ENCODE measurements at regions not wholly inside any gene's neighbourhood (a gene's known extent, or its start where the extent isn't known, plus 50 kb on each side); places are given as distances from the start of the nearest gene placed in this dataset.

DNA sequence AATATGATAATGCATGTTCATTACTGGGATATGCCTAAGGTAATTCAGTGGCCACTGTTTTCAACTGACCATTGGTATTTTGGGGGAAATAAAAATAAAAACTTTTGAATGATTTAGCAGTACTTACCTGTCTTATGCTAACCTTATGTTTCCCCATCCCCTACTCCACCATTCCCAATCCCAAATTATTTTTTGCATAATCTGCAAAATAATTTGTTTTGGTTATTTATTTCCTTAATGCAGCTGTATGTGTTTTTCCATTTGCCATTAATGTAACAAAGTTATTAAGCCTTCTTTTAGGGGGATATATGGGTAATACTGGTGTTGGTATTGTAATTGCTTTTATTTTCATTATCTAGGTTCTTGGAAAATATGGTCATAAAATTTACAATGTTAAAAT lies 213.9 kb upstream of the GULP1 start:
- Histone ChIP-seq H4K20me1 (replicated peaks; ENCODE audit: insufficient read depth) (no peaks in the 10 kb centered on the region), H3K9me2 (ENCODE audit: insufficient read depth) (peaks cover 7% of the 10 kb centered on the region; the same call in 1 of the 2 replicates), H3K4me2 (no peak overlapping the region), H3K27me3 (ENCODE audit: insufficient read depth) (no peaks in the 10 kb centered on the region), H3K4me1 (ENCODE audit: insufficient read depth) (no peaks in the 10 kb centered on the region), H3K36me3 (ENCODE audit: insufficient read depth) (no peaks in the 10 kb centered on the region), H2AFZ (no peak overlapping the region), H3K27ac (ENCODE audit: low read depth) (no peak overlapping the region), H3F3A (replicated peaks; ENCODE audit: low read depth) (no peaks in the 10 kb centered on the region), H3K4me3 (no peak overlapping the region), H3K79me2 (replicated peaks; ENCODE audit: insufficient read depth) (no peaks in the 10 kb centered on the region)
- peaks cover 12% of the 10 kb centered on the region; the same call in 1 of the 3 replicates for H3K9me3 Mint-ChIP-seq
- no peak for TF ChIP-seq CREB1 (CRISPR knock-in tag; IDR thresholded peaks at IDR 0.05; ENCODE audit: low read depth)
- no peak for TF ChIP-seq POLR2AphosphoS5 (IDR thresholded peaks at IDR 0.05; ENCODE audit: low read depth)
- no peak for TF ChIP-seq JUNB (IDR thresholded peaks at IDR 0.05; ENCODE audit: unreplicated experiment)
- TF ChIP-seq EZH2 (IDR thresholded peaks at IDR 0.05; ENCODE audit: low read depth, unreplicated experiment) = no peak
- TF ChIP-seq, protein P1, sequence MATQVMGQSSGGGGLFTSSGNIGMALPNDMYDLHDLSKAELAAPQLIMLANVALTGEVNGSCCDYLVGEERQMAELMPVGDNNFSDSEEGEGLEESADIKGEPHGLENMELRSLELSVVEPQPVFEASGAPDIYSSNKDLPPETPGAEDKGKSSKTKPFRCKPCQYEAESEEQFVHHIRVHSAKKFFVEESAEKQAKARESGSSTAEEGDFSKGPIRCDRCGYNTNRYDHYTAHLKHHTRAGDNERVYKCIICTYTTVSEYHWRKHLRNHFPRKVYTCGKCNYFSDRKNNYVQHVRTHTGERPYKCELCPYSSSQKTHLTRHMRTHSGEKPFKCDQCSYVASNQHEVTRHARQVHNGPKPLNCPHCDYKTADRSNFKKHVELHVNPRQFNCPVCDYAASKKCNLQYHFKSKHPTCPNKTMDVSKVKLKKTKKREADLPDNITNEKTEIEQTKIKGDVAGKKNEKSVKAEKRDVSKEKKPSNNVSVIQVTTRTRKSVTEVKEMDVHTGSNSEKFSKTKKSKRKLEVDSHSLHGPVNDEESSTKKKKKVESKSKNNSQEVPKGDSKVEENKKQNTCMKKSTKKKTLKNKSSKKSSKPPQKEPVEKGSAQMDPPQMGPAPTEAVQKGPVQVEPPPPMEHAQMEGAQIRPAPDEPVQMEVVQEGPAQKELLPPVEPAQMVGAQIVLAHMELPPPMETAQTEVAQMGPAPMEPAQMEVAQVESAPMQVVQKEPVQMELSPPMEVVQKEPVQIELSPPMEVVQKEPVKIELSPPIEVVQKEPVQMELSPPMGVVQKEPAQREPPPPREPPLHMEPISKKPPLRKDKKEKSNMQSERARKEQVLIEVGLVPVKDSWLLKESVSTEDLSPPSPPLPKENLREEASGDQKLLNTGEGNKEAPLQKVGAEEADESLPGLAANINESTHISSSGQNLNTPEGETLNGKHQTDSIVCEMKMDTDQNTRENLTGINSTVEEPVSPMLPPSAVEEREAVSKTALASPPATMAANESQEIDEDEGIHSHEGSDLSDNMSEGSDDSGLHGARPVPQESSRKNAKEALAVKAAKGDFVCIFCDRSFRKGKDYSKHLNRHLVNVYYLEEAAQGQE (IDR thresholded peaks at IDR 0.05; ENCODE audit: unreplicated experiment) = no peak
- TF ChIP-seq, protein P2, sequence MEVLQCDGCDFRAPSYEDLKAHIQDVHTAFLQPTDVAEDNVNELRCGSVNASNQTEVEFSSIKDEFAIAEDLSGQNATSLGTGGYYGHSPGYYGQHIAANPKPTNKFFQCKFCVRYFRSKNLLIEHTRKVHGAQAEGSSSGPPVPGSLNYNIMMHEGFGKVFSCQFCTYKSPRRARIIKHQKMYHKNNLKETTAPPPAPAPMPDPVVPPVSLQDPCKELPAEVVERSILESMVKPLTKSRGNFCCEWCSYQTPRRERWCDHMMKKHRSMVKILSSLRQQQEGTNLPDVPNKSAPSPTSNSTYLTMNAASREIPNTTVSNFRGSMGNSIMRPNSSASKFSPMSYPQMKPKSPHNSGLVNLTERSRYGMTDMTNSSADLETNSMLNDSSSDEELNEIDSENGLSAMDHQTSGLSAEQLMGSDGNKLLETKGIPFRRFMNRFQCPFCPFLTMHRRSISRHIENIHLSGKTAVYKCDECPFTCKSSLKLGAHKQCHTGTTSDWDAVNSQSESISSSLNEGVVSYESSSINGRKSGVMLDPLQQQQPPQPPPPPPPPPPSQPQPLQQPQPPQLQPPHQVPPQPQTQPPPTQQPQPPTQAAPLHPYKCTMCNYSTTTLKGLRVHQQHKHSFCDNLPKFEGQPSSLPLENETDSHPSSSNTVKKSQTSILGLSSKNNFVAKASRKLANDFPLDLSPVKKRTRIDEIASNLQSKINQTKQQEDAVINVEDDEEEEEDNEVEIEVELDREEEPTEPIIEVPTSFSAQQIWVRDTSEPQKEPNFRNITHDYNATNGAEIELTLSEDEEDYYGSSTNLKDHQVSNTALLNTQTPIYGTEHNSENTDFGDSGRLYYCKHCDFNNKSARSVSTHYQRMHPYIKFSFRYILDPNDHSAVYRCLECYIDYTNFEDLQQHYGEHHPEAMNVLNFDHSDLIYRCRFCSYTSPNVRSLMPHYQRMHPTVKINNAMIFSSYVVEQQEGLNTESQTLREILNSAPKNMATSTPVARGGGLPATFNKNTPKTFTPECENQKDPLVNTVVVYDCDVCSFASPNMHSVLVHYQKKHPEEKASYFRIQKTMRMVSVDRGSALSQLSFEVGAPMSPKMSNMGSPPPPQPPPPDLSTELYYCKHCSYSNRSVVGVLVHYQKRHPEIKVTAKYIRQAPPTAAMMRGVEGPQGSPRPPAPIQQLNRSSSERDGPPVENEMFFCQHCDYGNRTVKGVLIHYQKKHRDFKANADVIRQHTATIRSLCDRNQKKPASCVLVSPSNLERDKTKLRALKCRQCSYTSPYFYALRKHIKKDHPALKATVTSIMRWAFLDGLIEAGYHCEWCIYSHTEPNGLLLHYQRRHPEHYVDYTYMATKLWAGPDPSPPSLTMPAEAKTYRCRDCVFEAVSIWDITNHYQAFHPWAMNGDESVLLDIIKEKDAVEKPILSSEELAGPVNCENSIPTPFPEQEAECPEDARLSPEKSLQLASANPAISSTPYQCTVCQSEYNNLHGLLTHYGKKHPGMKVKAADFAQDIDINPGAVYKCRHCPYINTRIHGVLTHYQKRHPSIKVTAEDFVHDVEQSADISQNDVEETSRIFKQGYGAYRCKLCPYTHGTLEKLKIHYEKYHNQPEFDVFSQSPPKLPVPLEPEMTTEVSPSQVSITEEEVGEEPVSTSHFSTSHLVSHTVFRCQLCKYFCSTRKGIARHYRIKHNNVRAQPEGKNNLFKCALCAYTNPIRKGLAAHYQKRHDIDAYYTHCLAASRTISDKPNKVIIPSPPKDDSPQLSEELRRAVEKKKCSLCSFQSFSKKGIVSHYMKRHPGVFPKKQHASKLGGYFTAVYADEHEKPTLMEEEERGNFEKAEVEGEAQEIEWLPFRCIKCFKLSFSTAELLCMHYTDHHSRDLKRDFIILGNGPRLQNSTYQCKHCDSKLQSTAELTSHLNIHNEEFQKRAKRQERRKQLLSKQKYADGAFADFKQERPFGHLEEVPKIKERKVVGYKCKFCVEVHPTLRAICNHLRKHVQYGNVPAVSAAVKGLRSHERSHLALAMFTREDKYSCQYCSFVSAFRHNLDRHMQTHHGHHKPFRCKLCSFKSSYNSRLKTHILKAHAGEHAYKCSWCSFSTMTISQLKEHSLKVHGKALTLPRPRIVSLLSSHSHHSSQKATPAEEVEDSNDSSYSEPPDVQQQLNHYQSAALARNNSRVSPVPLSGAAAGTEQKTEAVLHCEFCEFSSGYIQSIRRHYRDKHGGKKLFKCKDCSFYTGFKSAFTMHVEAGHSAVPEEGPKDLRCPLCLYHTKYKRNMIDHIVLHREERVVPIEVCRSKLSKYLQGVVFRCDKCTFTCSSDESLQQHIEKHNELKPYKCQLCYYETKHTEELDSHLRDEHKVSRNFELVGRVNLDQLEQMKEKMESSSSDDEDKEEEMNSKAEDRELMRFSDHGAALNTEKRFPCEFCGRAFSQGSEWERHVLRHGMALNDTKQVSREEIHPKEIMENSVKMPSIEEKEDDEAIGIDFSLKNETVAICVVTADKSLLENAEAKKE (CRISPR knock-in tag; IDR thresholded peaks at IDR 0.05) = no peak
- TF ChIP-seq EZH2phosphoT487 (IDR thresholded peaks at IDR 0.05; ENCODE audit: unreplicated experiment) = no peak
- no peak for TF ChIP-seq ZNF331 (CRISPR knock-in tag; IDR thresholded peaks at IDR 0.05; ENCODE audit: low read depth)
- TF ChIP-seq, protein P3, sequence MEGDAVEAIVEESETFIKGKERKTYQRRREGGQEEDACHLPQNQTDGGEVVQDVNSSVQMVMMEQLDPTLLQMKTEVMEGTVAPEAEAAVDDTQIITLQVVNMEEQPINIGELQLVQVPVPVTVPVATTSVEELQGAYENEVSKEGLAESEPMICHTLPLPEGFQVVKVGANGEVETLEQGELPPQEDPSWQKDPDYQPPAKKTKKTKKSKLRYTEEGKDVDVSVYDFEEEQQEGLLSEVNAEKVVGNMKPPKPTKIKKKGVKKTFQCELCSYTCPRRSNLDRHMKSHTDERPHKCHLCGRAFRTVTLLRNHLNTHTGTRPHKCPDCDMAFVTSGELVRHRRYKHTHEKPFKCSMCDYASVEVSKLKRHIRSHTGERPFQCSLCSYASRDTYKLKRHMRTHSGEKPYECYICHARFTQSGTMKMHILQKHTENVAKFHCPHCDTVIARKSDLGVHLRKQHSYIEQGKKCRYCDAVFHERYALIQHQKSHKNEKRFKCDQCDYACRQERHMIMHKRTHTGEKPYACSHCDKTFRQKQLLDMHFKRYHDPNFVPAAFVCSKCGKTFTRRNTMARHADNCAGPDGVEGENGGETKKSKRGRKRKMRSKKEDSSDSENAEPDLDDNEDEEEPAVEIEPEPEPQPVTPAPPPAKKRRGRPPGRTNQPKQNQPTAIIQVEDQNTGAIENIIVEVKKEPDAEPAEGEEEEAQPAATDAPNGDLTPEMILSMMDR (conservative IDR thresholded peaks at IDR 0.05; ENCODE audit: low read depth in 2 of 2) = no peak
- TF ChIP-seq NANOG (IDR thresholded peaks at IDR 0.05; ENCODE audit: borderline replicate concordance) = no peak
- no peak for TF ChIP-seq STAT1 (IDR thresholded peaks at IDR 0.05; ENCODE audit: unreplicated experiment)
- no peak for TF ChIP-seq ZNF114 (CRISPR knock-in tag; IDR thresholded peaks at IDR 0.05)
- TF ChIP-seq, protein P4, sequence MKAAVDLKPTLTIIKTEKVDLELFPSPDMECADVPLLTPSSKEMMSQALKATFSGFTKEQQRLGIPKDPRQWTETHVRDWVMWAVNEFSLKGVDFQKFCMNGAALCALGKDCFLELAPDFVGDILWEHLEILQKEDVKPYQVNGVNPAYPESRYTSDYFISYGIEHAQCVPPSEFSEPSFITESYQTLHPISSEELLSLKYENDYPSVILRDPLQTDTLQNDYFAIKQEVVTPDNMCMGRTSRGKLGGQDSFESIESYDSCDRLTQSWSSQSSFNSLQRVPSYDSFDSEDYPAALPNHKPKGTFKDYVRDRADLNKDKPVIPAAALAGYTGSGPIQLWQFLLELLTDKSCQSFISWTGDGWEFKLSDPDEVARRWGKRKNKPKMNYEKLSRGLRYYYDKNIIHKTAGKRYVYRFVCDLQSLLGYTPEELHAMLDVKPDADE (IDR thresholded peaks at IDR 0.05) = no peak
- H3K4me1 Mint-ChIP-seq = no peaks in the 10 kb centered on the region
- no peak overlapping the region for H3K27ac Mint-ChIP-seq
- peaks cover 7% of the 10 kb centered on the region; the same call in 2 of the 3 replicates for H3K36me3 Mint-ChIP-seq (ENCODE audit: low read depth)
- ATAC-seq (no peak), DNase-seq (ENCODE audit: low spot score) (no peak)
- H3K27me3 Mint-ChIP-seq (ENCODE audit: insufficient read depth, low read depth, poor library complexity) = no peaks in the 10 kb centered on the region
- no peak overlapping the region for H3K4me3 Mint-ChIP-seq
